ENCODE measurements at regions not wholly inside any gene's neighbourhood (a gene's known extent, or its start where the extent isn't known, plus 50 kb on each side); places are given as distances from the start of the nearest gene placed in this dataset.

- H3K27me3 ChIP-seq, result no peaks in the 10 kb centered on the region
- WGBS, 3 donors, result 50 to 55% (median 54%) methylated on average over 8 of the region's 8 CpGs
Measured at GRCh38 chr11:104765401-104766095, 132.7 kb downstream of the CASP12 start.

GRCh38 chr11:104764710-104765045 lies 133.6 kb downstream of the CASP12 start:
- H3K4me3 ChIP-seq, result no peak overlapping the region
- intact Hi-C loops (cut with DNase I), result no loop called here
- H3K4me1 ChIP-seq (ENCODE audit: insufficient read depth), result no peaks in the 10 kb centered on the region
- H3K9me3 ChIP-seq, result no peaks in the 10 kb centered on the region
- 78 to 92% (median 80%) methylated on average over 1 of the region's 1 CpG for WGBS, 3 donors
- TF ChIP-seq EP300 (IDR thresholded peaks at IDR 0.05) (no peak), POLR2A (IDR thresholded peaks at IDR 0.05) (no peak), CTCF (IDR thresholded peaks at IDR 0.05) (no peak)
- no peaks in the 10 kb centered on the region for H3K27me3 ChIP-seq
- no peak overlapping the region for H3K27ac ChIP-seq
- H3K36me3 ChIP-seq, result no peaks in the 10 kb centered on the region
- no peak for DNase-seq

More at GRCh38 chr11:104765401-104766095, 132.7 kb downstream of the CASP12 start:
- Histone ChIP-seq H3K9me3 (no peaks in the 10 kb centered on the region), H3K4me1 (ENCODE audit: insufficient read depth) (no peaks in the 10 kb centered on the region), H3K36me3 (no peaks in the 10 kb centered on the region), H3K27ac (no peak overlapping the region), H3K4me3 (no peak overlapping the region)
- intact Hi-C loops (cut with DNase I), result no loop called here
- no peak for TF ChIP-seq CTCF (IDR thresholded peaks at IDR 0.05)
- no peak for TF ChIP-seq EP300 (IDR thresholded peaks at IDR 0.05)
- no peak for TF ChIP-seq POLR2A (IDR thresholded peaks at IDR 0.05)
- DNase-seq, result no peak

DNA sequence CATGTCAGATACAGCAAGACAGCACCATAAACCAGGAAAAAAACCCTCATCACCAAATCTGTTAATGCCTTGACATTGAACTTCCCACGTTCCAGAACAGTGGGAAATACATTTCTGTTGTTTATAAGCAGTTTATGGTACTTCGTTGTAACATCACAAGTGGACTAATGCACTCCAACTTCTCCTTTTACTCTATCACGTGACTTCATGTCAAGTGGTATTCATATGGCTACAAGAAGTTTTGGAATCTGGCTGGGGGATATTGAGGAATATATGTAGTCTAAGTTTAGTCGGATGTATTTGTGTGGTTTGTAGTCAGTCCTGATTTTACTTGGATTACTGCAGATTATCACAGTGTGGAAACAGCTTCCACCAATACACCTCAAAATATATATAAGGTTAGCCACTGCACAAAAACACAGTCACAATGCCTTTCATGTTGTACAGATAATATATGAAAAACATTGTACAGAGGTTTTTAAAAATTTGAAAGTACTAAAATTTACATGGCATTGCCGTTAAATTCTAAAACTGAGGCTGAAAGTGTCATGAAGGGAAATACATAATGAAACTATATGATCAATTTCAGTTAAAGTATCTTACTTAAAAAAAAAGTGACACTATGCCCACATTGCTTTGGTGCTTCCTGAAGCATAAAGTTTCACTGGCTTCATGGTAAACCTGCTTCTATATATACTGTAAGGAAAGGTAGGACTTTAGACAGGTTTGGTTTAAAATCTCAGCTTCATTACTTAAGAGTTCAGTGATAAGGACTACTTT lies 134.1 kb downstream of the CASP12 start:
- H3K36me3 ChIP-seq, result no peaks in the 10 kb centered on the region
- no peaks in the 10 kb centered on the region for H3K9me3 ChIP-seq
- H3K27ac ChIP-seq, result no peak overlapping the region
- DNase-seq, result no peak
- 90 to 93% (median 92%) methylated on average over 5 of the region's 5 CpGs for WGBS, 3 donors
- TF ChIP-seq EP300 (IDR thresholded peaks at IDR 0.05) (no peak), CTCF (IDR thresholded peaks at IDR 0.05) (no peak), POLR2A (IDR thresholded peaks at IDR 0.05) (no peak)
- no peaks in the 10 kb centered on the region for H3K4me1 ChIP-seq (ENCODE audit: insufficient read depth)
- no peaks in the 10 kb centered on the region for H3K27me3 ChIP-seq
- no peak overlapping the region for H3K4me3 ChIP-seq
- intact Hi-C loops (cut with DNase I), result no loop called here

- DNase-seq, result no peak
- intact Hi-C loops (cut with DNase I), result no loop called here
- H3K27ac ChIP-seq, result no peak overlapping the region
- no peak overlapping the region for H3K4me3 ChIP-seq
- no peaks in the 10 kb centered on the region for H3K27me3 ChIP-seq
- WGBS, 3 donors, result 86 to 90% (median 88%) methylated on average over 2 of the region's 2 CpGs
- no peaks in the 10 kb centered on the region for H3K4me1 ChIP-seq (ENCODE audit: insufficient read depth)
- H3K36me3 ChIP-seq, result no peaks in the 10 kb centered on the region
- TF ChIP-seq CTCF (IDR thresholded peaks at IDR 0.05), result no peak
- TF ChIP-seq EP300 (IDR thresholded peaks at IDR 0.05), result no peak
- TF ChIP-seq POLR2A (IDR thresholded peaks at IDR 0.05), result no peak
- H3K9me3 ChIP-seq, result no peaks in the 10 kb centered on the region
Measured at GRCh38 chr11:104761511-104761910, 136.7 kb downstream of the CASP12 start.

Measured in ovary (tissue), 7 donors.